HuH-7.5 (cell line): ENCODE measurements at regions not wholly inside any gene's neighbourhood (a gene's known extent, or its start where the extent isn't known, plus 50 kb on each side); places are given as distances from the start of the nearest gene placed in this dataset.

ENCODE experiments used
- DNase-seq: peaks from one replicate; pipeline ENCODE4 v3.0.0; 2011; ENCODE audit warnings: low spot score

DNA sequence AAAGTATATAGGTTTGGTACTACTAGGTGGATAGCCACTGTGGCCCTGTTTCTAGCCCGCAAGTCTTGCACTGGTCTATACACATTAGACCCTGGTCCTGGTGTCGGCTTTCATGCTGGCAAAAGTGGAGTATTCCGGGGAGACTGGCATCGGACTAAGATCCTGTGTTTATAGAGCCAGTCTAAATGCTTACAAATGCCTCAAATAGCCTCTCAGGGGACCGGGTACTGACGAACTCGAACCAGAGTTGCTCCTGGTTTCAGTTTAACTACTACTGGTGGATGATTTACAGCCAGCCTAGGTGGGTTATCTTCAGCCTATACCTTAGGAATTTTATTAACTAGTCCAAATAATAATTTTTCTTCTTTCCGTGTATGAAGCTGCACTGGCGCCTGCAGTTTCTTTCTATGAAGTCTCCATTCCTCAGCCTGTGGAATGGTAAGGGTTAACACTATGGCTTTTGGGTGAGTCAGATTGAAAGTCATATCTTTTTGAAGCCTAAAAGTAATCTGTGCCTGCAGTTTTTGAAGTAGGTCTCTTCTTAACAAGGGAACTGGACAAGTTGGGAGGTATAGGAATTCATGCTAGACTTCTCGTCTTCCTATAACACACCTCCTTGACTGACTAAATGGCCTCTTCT lies 51.3 kb downstream of the OR10H4 start:
- DNase-seq = no peak

- DNase-seq = peak; percentile 47
These were observed 52.9 kb downstream of the OR10H4 start for GRCh38 chr19:16001481-16002312.

GRCh38 chr19:16002406-16003384 lies 53.9 kb downstream of the OR10H4 start:
- no peak for DNase-seq

GRCh38 chr19:16003391-16003790 lies 54.6 kb downstream of the OR10H4 start:
- no peak for DNase-seq

DNA sequence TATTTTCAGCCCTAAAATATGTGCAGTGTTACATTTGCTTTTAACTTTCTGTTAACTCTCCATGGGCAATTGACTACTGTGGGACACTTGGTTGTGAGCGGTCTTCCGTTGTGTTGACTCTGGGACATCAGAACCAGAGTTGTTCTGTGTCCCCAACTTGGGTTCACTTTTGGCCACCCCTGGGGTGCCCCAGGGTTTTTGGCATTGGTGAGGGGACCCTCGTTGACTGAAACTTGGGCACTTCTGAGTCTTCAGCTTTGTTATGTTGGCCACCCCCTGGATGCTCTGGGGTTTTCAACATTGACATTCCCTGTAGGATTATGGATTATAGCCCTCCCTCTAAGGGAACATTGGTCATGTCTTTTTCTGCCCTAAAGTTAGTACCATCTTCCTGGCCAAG lies 57.1 kb downstream of the OR10H4 start:
- DNase-seq = no peak

- no peak for DNase-seq
These were observed 63.7 kb upstream of the TPM4 start for GRCh38 chr19:16012552-16012951.

- DNase-seq = no peak
These were observed 63.0 kb upstream of the TPM4 start for GRCh38 chr19:16013181-16013850.

DNA sequence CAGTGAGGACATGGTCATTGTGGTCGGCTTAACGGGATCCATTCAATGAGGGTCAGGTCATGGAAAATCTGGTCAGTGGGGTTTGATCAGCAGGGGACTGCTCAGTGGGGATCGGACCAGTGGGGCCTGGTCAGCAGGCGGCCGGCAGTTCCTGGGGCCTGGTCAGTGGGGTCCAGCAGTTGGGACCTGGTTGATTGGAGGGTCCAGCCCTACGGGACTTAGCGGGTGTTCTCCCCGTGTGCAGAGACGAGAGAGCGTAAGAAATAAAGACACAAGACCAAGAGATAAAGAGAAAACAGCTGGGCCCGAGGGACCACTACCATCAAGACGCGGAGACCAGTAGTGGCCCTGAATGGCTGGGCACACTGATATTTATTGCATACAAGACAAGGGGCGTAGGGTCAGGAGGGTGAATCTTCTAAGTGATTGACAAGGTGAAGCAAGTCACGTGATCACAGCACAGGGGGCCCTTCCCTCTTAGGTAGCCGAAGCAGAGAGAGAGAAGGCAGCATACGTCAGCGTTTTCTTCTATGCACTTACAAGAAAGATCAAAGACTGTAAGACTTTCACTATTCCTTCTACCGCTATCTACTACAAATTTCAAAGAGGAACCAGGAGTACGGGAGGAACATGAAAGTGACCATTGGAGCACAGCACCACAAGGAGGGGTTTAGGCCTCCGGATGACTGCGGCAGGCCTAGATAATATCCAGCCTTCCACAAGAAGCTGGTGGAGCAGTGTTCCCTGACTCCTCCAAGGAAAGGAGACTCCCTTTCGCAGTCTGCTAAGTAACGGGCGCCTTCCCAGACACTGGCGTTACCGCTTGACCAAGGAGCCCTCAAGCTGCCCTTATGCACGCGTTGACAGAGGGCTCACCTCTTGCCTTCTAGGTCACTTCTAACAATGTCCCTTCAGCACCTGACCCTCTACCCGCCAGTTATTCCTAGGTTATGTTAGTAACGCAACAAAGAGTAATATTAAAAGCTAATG lies 62.1 kb upstream of the TPM4 start:
- DNase-seq = no peak

DNA sequence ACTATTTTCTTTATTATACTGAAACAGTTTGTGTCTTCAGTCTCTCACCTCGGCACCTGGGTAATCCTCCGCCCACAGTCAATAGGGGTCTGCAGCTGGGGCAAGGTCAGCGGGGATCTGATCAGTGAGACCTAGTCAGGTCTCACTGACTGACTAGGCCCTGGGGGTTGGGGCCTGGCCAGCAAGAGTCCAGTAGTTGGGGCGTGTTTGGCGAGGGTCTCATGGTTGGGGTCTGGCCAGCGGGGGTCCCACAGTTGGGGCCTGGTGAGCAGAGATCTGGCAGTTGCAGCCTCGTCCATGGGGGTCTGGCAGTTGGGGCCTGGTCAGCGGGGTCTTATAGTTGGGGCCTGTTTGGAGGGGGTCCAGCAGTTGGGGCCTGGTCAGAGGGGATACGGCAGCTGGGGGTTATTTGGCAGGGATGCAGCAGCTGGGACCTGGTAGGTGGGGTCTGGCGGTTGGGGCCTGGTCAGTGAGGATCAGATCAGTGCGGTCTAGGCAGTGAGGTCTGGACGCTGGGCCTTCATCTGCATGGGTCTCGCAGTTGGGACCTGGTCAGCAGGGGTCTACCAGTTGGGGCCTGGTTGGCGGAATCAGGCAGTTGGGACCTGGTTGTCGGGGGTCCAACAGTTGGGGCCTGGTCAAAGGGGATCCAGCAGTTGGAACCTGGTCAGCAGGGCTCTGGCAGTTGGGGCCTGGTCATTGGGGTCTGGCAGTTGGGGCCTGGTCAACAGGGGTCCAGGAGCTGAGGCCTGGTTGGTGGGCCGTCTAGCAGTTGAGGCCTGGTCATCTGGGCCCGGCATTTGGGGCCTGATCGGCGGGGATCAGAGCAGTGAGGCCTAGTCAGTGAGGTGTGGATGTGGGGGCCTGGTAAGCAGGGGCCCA lies 61.1 kb upstream of the TPM4 start:
- DNase-seq = no peak

- no peak for DNase-seq
These were observed 60.5 kb upstream of the TPM4 start for GRCh38 chr19:16015805-16016173.

DNA sequence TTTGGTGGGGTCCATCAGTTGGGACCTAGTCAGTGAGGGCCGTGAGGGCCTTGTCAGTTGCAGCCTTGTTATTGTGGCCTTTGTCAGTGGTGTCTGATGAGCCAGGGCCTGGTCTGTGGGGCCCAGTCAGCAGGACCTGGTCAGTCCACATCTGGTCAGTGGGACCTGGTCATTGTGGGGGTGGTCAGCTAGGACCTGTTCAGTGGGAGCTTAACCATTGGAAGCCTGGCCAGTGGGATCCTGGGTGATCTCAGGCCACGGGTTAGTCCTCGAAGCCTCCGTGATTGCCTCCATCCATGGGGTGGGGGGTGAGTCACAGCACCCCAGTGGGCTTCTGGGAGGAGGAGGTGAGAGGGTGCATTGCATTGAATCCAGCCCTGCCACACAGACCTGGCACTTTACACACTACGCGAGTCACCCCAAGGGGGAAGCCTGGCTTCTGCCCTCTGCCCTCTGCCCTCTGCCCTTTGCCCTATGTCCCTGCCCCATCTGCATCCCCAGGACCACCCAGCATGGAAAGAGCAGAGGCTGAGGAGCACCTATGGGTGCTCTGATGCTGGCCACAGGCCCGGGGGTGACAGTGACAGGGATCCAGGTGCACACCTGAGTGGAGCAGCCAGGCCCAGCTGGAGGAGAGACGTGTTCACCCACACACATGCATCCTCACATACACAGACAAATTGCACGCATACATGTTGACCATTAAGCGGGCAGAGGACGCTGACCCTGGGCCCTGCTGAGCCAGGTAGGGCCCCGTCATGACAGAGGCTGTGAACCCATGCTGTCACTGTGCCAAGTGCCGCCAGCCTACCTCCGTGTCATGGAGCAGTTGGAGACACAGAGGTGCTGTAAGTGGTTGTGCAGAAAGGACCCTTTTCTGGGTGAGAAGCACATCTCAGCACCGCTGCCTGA lies 59.8 kb upstream of the TPM4 start:
- DNase-seq = no peak

- DNase-seq = no peak
These were observed 59.2 kb upstream of the TPM4 start for GRCh38 chr19:16017138-16017490.

GRCh38 chr19:16018106-16018755 lies 58.1 kb upstream of the TPM4 start:
- no peak for DNase-seq

DNA sequence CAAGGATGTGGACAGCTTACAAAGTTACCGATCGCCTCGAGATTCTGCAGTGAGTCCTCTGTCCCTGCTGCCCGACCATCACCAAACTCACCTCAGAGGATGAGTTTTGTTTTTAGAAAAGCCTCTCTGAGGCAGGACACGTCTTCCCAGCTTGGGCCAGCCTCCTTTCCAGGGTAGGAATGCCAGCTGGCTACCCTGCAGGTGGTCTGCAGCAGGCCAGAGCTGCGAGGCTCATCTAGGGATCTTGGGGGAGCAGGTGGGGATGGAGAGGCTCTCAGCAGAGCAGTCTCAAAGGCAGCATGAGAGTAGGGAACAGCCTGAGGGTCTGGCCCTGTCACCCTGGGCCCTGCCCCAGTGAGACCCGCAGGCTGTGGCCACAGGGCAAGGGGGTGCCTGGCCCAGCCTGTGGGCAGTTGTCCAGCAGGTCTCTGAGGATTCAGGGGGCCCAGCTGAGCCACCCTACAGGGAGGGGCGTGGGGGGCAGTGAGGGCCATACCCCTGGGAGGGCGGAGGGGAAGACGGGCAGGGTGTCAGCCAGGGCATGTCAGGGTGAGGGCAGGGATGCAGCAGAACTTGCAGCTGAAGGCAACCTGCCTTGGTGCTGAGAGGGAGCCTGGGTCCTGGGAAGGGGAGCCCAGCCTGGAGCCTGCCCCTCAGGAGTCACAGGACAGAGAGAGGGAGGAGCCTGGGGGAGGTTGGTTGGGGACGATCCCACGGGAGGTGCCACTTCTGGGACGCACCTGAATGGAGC lies 57.3 kb upstream of the TPM4 start:
- DNase-seq = no peak

DNA sequence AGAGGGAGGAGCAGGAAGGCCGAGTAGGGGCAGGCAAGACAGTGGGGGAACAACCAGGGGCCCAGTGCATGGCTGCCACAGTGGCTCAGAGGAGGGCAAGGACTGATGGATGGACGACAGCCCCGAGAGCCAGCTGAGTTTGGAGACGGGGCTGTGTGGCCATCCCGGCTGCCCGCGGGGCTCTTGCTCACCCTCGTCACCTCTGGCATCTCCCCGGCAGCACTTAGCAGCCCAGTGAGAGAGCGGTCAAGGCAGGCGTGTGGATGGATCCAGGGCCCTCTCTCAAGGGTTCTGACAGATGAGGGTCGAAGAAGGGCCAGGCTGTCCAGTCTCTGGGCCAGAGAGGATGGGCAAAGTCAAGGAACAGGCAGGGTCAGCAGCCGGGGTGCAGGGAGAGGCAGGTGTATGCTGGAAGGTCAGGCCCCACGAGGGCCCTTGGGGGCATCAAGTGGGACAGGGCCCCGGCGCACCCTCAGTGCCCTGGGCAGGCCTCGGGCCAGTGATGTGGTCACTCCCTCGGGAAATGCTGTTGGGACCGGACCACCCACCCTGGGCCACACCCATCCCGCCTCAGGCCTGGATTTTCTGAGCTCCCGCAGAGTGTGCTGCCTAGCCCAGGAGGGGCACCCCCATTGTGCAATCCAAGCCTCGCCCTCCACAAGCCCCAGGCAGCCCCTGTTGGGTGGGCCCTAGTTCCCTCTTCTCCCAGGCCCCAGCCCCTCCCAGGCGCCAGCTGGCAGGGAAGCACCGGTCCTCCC lies 56.4 kb upstream of the TPM4 start:
- DNase-seq = no peak

DNA sequence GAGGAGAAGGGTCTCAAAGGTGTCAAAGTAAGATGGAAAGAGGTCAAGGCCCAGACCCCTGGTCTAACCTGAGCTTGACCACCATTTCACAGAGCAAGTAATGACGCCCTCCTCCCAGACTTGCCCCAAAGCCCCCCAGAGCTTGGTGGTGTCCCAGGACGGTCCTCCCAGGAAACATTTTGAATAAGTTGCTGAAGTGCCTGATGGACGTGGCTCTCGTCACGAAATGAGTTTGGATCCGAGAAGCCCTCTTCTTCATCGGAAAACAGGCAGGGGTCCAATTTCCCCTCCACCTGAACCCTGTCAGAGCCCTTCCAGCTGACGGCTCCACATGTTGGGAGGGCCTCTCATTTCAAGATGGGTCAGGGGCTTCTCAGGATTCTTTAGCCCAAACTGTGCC lies 54.5 kb upstream of the TPM4 start:
- DNase-seq = no peak

GRCh38 chr19:16022251-16022650 lies 54.0 kb upstream of the TPM4 start:
- DNase-seq = no peak
